ENCODE measurements at regions not wholly inside any gene's neighbourhood (a gene's known extent, or its start where the extent isn't known, plus 50 kb on each side); places are given as distances from the start of the nearest gene placed in this dataset.

DNA sequence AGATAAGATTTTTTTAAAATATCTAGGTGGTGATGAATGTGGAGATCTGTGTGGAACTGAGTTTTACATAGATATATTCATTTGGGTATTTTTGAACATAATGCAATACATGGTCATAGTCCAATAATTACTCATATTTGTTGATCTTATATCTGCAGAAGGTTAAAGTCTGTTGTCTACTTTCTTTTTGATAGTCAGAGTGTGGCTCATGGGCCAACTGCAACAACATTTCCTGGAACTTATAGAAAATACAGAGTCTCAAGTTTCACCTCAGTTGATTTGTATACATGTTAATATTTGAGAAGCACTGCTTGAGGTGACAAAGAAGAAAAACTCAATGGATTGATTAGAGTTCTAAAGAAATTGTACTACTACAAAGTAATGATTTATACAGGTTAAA lies 408.4 kb downstream of the ARAP2 start:
- no peak overlapping the region for H3K4me3 ChIP-seq
- no peaks in the 10 kb centered on the region for H3K27me3 ChIP-seq
- H3K27ac ChIP-seq, result no peak overlapping the region
- ATAC-seq (ENCODE audit: low FRiP score in 2 of 2), result no peak
- no peaks in the 10 kb centered on the region for H3K36me3 ChIP-seq
- no peak for DNase-seq
- H3K9me3 ChIP-seq, result no peaks in the 10 kb centered on the region
- no peaks in the 10 kb centered on the region for H3K4me1 ChIP-seq
- TF ChIP-seq POLR2A (IDR thresholded peaks at IDR 0.05) (no peak), POLR2AphosphoS5 (IDR thresholded peaks at IDR 0.05) (no peak), EP300 (IDR thresholded peaks at IDR 0.05) (no peak)
- TF ChIP-seq, protein P1, sequence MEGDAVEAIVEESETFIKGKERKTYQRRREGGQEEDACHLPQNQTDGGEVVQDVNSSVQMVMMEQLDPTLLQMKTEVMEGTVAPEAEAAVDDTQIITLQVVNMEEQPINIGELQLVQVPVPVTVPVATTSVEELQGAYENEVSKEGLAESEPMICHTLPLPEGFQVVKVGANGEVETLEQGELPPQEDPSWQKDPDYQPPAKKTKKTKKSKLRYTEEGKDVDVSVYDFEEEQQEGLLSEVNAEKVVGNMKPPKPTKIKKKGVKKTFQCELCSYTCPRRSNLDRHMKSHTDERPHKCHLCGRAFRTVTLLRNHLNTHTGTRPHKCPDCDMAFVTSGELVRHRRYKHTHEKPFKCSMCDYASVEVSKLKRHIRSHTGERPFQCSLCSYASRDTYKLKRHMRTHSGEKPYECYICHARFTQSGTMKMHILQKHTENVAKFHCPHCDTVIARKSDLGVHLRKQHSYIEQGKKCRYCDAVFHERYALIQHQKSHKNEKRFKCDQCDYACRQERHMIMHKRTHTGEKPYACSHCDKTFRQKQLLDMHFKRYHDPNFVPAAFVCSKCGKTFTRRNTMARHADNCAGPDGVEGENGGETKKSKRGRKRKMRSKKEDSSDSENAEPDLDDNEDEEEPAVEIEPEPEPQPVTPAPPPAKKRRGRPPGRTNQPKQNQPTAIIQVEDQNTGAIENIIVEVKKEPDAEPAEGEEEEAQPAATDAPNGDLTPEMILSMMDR (IDR thresholded peaks at IDR 0.05), result no peak

DNA sequence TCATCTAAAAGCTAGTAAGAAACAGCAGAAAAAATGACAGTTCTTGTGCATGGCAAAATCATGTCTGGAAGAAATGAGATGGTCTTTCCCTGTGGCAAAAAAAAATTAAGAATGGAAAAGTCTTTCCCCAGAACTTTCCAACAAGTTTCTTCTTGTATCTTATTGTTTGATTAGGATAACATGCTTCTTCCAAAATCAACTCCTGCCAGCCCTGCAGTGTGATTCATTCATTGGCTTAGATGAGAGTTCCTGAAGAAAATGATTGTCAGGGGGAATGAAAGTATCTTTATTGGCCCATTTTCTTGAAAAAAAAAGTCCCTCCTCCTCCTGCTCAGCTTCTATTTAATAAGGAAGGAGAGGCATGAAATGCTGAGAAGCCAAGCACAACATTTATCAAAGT lies 407.7 kb downstream of the ARAP2 start:
- Histone ChIP-seq H3K4me3 (no peak overlapping the region), H3K9me3 (no peaks in the 10 kb centered on the region), H3K4me1 (no peaks in the 10 kb centered on the region), H3K27ac (no peak overlapping the region), H3K36me3 (no peaks in the 10 kb centered on the region), H3K27me3 (no peaks in the 10 kb centered on the region)
- TF ChIP-seq POLR2AphosphoS5 (IDR thresholded peaks at IDR 0.05) (no peak), EP300 (IDR thresholded peaks at IDR 0.05) (no peak), POLR2A (IDR thresholded peaks at IDR 0.05) (no peak)
- TF ChIP-seq, protein P1 (IDR thresholded peaks at IDR 0.05), result no peak
- ATAC-seq (ENCODE audit: low FRiP score in 2 of 2), result no peak
- DNase-seq, result no peak

DNA sequence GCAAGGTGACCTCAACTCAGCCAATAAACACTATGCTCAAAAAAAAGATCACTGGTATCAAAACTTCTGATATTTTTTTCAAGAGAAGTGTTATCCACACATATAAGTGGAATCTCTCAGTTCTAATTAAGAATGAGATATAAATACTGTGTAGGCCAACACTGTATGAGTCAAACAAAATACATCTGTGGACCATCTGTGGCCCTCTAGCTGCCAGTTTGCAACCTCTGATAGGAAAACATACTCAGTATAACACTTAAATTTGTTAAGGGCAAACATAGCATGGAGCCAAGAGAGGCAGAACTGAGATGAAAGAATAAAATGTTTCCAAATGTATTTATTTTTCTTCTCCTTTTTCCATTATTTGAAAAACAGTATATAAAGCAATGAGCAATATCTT lies 377.3 kb downstream of the ARAP2 start:
- DNase-seq (no peak), ATAC-seq (ENCODE audit: low FRiP score in 2 of 2) (no peak)
- TF ChIP-seq EP300 (IDR thresholded peaks at IDR 0.05) (no peak), POLR2A (IDR thresholded peaks at IDR 0.05) (no peak), POLR2AphosphoS5 (IDR thresholded peaks at IDR 0.05) (no peak)
- TF ChIP-seq, protein P1 (IDR thresholded peaks at IDR 0.05), result no peak
- Histone ChIP-seq H3K36me3 (no peaks in the 10 kb centered on the region), H3K27ac (no peak overlapping the region), H3K4me1 (no peaks in the 10 kb centered on the region), H3K27me3 (no peaks in the 10 kb centered on the region), H3K9me3 (no peaks in the 10 kb centered on the region), H3K4me3 (no peak overlapping the region)

DNA sequence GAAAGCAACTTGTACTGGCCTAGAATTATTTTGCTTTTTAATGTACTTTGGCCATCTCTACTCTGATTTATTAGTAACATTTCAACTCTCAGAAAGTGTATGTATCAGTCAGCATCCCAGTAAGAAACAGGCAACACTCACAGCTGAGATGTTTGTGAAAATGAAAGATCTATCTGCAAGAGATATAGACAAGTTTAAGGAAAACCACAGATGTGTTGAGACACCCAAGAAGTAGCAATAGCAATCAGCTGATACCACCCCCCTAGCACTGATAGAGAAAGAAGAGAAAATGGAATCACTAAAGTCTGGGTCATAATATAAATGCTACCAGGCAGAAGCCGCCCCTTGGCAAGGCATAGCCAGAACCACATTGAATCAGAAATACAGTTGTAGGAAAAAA lies 372.0 kb downstream of the ARAP2 start:
- TF ChIP-seq, protein P1 (IDR thresholded peaks at IDR 0.05), result no peak
- no peak for TF ChIP-seq POLR2AphosphoS5 (IDR thresholded peaks at IDR 0.05)
- TF ChIP-seq EP300 (IDR thresholded peaks at IDR 0.05), result no peak
- no peak for TF ChIP-seq POLR2A (IDR thresholded peaks at IDR 0.05)
- no peaks in the 10 kb centered on the region for H3K36me3 ChIP-seq
- no peak overlapping the region for H3K27ac ChIP-seq
- ATAC-seq (ENCODE audit: low FRiP score in 2 of 2) (no peak), DNase-seq (no peak)
- no peaks in the 10 kb centered on the region for H3K4me1 ChIP-seq
- WGBS, 2 donors, result 72 to 89% methylated on average over 1 of the region's 1 CpG
- no peaks in the 10 kb centered on the region for H3K27me3 ChIP-seq
- H3K9me3 ChIP-seq, result no peaks in the 10 kb centered on the region
- no peak overlapping the region for H3K4me3 ChIP-seq

DNA sequence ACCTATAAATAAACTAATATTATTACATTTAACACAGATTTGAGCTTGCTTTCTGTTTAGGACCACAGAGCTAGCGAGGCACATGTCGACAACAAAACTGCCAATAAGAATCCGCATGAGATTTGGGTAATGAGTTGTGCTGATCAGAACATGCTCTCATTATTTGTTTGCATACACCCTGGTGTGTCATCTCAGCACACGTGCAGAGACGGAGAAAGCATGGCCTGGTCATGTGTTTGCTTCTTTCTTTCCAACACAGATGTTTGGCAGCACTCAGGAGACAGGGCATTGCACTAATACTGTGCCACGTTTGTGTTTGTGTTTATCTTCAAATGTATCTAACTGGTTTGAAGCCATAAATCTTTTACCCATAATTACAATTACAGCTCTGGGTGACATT lies 364.8 kb downstream of the ARAP2 start:
- H3K4me3 ChIP-seq, result no peak overlapping the region
- H3K27me3 ChIP-seq, result no peaks in the 10 kb centered on the region
- no peak overlapping the region for H3K27ac ChIP-seq
- no peaks in the 10 kb centered on the region for H3K4me1 ChIP-seq
- 76 to 82% methylated on average over 6 of the region's 6 CpGs for WGBS, 2 donors
- TF ChIP-seq, protein P1 (IDR thresholded peaks at IDR 0.05), result no peak
- TF ChIP-seq EP300 (IDR thresholded peaks at IDR 0.05), result no peak
- TF ChIP-seq POLR2A (IDR thresholded peaks at IDR 0.05), result no peak
- no peak for TF ChIP-seq POLR2AphosphoS5 (IDR thresholded peaks at IDR 0.05)
- DNase-seq, result no peak
- ATAC-seq (ENCODE audit: low FRiP score in 2 of 2), result no peak
- no peaks in the 10 kb centered on the region for H3K36me3 ChIP-seq
- no peaks in the 10 kb centered on the region for H3K9me3 ChIP-seq
